ENCODE measurements at regions not wholly inside any gene's neighbourhood (a gene's known extent, or its start where the extent isn't known, plus 50 kb on each side); places are given as distances from the start of the nearest gene placed in this dataset.

GRCh38 chr5:2277886-2278285, 395.2 kb upstream of the IRX4 start:
- Histone ChIP-seq H3K4me3 (no peak overlapping the region), H3K4me1 (ENCODE audit: control insufficient read depth in 1 of 2, low read depth in 2 of 2) (no peaks in the 10 kb centered on the region), H3K36me3 (no peaks in the 10 kb centered on the region), H3K27ac (no peak overlapping the region), H3K27me3 (replicated peaks; ENCODE audit: insufficient read depth) (no peaks in the 10 kb centered on the region), H3K9me3 (no peaks in the 10 kb centered on the region)
- no peak for TF ChIP-seq CTCF (IDR thresholded peaks at IDR 0.05)
- DNase-seq (ENCODE audit: low spot score) = no peak
- ATAC-seq (ENCODE audit: insufficient number of reproducible peaks, low FRiP score, low read depth) = no peak

GRCh38 chr5:2276101-2276500, 393.4 kb upstream of the IRX4 start:
- DNase-seq (ENCODE audit: low spot score) (no peak), ATAC-seq (ENCODE audit: insufficient number of reproducible peaks, low FRiP score, low read depth) (no peak)

GRCh38 chr5:2272755-2273154, 390.0 kb upstream of the IRX4 start:
- Histone ChIP-seq H3K4me3 (no peak overlapping the region), H3K36me3 (no peaks in the 10 kb centered on the region), H3K4me1 (ENCODE audit: control insufficient read depth in 1 of 2, low read depth in 2 of 2) (no peaks in the 10 kb centered on the region), H3K9me3 (no peaks in the 10 kb centered on the region), H3K27ac (no peak overlapping the region), H3K27me3 (replicated peaks; ENCODE audit: insufficient read depth) (no peaks in the 10 kb centered on the region)
- ATAC-seq (ENCODE audit: insufficient number of reproducible peaks, low FRiP score, low read depth) (no peak), DNase-seq (ENCODE audit: low spot score) (no peak)
- TF ChIP-seq CTCF (IDR thresholded peaks at IDR 0.05) = no peak

More at GRCh38 chr5:2276101-2276500, 393.4 kb upstream of the IRX4 start:
- Histone ChIP-seq H3K9me3 (no peaks in the 10 kb centered on the region), H3K4me3 (no peak overlapping the region), H3K4me1 (ENCODE audit: control insufficient read depth in 1 of 2, low read depth in 2 of 2) (no peaks in the 10 kb centered on the region), H3K27me3 (replicated peaks; ENCODE audit: insufficient read depth) (no peaks in the 10 kb centered on the region), H3K27ac (no peak overlapping the region), H3K36me3 (no peaks in the 10 kb centered on the region)
- no peak for TF ChIP-seq CTCF (IDR thresholded peaks at IDR 0.05)

- H3K9me3 ChIP-seq = no peaks in the 10 kb centered on the region
- DNase-seq (ENCODE audit: low spot score) (no peak), ATAC-seq (ENCODE audit: insufficient number of reproducible peaks, low FRiP score, low read depth) (no peak)
These were observed 389.3 kb upstream of the IRX4 start for GRCh38 chr5:2272039-2272438.

GRCh38 chr5:2271316-2271715, 388.6 kb upstream of the IRX4 start:
- ATAC-seq (ENCODE audit: insufficient number of reproducible peaks, low FRiP score, low read depth) = no peak
- Histone ChIP-seq H3K4me1 (ENCODE audit: control insufficient read depth in 1 of 2, low read depth in 2 of 2) (no peaks in the 10 kb centered on the region), H3K9me3 (no peaks in the 10 kb centered on the region), H3K36me3 (no peaks in the 10 kb centered on the region), H3K27ac (no peak overlapping the region), H3K27me3 (replicated peaks; ENCODE audit: insufficient read depth) (no peaks in the 10 kb centered on the region), H3K4me3 (no peak overlapping the region)
- no peak for TF ChIP-seq CTCF (IDR thresholded peaks at IDR 0.05)
- no peak for DNase-seq (ENCODE audit: low spot score)

More at GRCh38 chr5:2272039-2272438, 389.3 kb upstream of the IRX4 start:
- H3K36me3 ChIP-seq = no peaks in the 10 kb centered on the region
- H3K4me1 ChIP-seq (ENCODE audit: control insufficient read depth in 1 of 2, low read depth in 2 of 2) = no peaks in the 10 kb centered on the region
- H3K4me3 ChIP-seq = no peak overlapping the region
- no peak overlapping the region for H3K27ac ChIP-seq
- TF ChIP-seq CTCF (IDR thresholded peaks at IDR 0.05) = no peak
- H3K27me3 ChIP-seq (replicated peaks; ENCODE audit: insufficient read depth) = no peaks in the 10 kb centered on the region
